ENCODE measurements at regions not wholly inside any gene's neighbourhood (a gene's known extent, or its start where the extent isn't known, plus 50 kb on each side); places are given as distances from the start of the nearest gene placed in this dataset.

GRCh38 chr20:4569865-4570264, 116.4 kb upstream of the PRNP start:
- TF ChIP-seq, protein P1, sequence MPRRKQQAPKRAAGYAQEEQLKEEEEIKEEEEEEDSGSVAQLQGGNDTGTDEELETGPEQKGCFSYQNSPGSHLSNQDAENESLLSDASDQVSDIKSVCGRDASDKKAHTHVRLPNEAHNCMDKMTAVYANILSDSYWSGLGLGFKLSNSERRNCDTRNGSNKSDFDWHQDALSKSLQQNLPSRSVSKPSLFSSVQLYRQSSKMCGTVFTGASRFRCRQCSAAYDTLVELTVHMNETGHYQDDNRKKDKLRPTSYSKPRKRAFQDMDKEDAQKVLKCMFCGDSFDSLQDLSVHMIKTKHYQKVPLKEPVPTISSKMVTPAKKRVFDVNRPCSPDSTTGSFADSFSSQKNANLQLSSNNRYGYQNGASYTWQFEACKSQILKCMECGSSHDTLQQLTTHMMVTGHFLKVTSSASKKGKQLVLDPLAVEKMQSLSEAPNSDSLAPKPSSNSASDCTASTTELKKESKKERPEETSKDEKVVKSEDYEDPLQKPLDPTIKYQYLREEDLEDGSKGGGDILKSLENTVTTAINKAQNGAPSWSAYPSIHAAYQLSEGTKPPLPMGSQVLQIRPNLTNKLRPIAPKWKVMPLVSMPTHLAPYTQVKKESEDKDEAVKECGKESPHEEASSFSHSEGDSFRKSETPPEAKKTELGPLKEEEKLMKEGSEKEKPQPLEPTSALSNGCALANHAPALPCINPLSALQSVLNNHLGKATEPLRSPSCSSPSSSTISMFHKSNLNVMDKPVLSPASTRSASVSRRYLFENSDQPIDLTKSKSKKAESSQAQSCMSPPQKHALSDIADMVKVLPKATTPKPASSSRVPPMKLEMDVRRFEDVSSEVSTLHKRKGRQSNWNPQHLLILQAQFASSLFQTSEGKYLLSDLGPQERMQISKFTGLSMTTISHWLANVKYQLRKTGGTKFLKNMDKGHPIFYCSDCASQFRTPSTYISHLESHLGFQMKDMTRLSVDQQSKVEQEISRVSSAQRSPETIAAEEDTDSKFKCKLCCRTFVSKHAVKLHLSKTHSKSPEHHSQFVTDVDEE (CRISPR knock-in tag; IDR thresholded peaks at IDR 0.05): no peak
- no peak for TF ChIP-seq OSR1 (CRISPR knock-in tag; IDR thresholded peaks at IDR 0.05)
- no peak for TF ChIP-seq TCF4 (CRISPR knock-in tag; IDR thresholded peaks at IDR 0.05; ENCODE audit: borderline replicate concordance)
- ATAC-seq: no peak

GRCh38 chr20:4569092-4569491, 117.2 kb upstream of the PRNP start:
- ATAC-seq: no peak
- TF ChIP-seq SNAI2 (CRISPR knock-in tag; IDR thresholded peaks at IDR 0.05): no peak
- TF ChIP-seq ISL1 (CRISPR knock-in tag; IDR thresholded peaks at IDR 0.05): no peak
- no peak for TF ChIP-seq ZNF8 (CRISPR knock-in tag; IDR thresholded peaks at IDR 0.05)
- no peak for TF ChIP-seq PPARA (CRISPR knock-in tag; IDR thresholded peaks at IDR 0.05; ENCODE audit: borderline replicate concordance)
- no peak for TF ChIP-seq ZNF565 (CRISPR knock-in tag; conservative IDR thresholded peaks at IDR 0.05; ENCODE audit: low read depth)
- no peak for TF ChIP-seq ARNTL (CRISPR knock-in tag; IDR thresholded peaks at IDR 0.05; ENCODE audit: borderline replicate concordance, low read depth)

- ATAC-seq: no peak
- no peak for TF ChIP-seq CSRNP3 (CRISPR knock-in tag; IDR thresholded peaks at IDR 0.05)
- TF ChIP-seq GLIS3 (CRISPR knock-in tag; IDR thresholded peaks at IDR 0.05): no peak
- TF ChIP-seq BACH2 (CRISPR knock-in tag; IDR thresholded peaks at IDR 0.05; ENCODE audit: borderline replicate concordance): no peak
- TF ChIP-seq CSDC2 (CRISPR knock-in tag; IDR thresholded peaks at IDR 0.05): no peak
- TF ChIP-seq TCF4 (CRISPR knock-in tag; IDR thresholded peaks at IDR 0.05; ENCODE audit: borderline replicate concordance): no peak
- no peak for TF ChIP-seq ESRRG (CRISPR knock-in tag; IDR thresholded peaks at IDR 0.05)
- no peak for TF ChIP-seq OSR1 (CRISPR knock-in tag; IDR thresholded peaks at IDR 0.05)
- TF ChIP-seq ZNF565 (CRISPR knock-in tag; conservative IDR thresholded peaks at IDR 0.05; ENCODE audit: low read depth): no peak
- TF ChIP-seq ZNF70 (CRISPR knock-in tag; IDR thresholded peaks at IDR 0.05): no peak
- no peak for TF ChIP-seq TOX (CRISPR knock-in tag; IDR thresholded peaks at IDR 0.05; ENCODE audit: borderline replicate concordance)
- TF ChIP-seq ISL1 (CRISPR knock-in tag; IDR thresholded peaks at IDR 0.05): no peak
- TF ChIP-seq, protein P2, sequence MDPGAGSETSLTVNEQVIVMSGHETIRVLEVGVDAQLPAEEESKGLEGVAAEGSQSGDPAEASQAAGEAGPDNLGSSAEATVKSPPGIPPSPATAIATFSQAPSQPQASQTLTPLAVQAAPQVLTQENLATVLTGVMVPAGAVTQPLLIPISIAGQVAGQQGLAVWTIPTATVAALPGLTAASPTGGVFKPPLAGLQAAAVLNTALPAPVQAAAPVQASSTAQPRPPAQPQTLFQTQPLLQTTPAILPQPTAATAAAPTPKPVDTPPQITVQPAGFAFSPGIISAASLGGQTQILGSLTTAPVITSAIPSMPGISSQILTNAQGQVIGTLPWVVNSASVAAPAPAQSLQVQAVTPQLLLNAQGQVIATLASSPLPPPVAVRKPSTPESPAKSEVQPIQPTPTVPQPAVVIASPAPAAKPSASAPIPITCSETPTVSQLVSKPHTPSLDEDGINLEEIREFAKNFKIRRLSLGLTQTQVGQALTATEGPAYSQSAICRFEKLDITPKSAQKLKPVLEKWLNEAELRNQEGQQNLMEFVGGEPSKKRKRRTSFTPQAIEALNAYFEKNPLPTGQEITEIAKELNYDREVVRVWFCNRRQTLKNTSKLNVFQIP (CRISPR knock-in tag; IDR thresholded peaks at IDR 0.05; ENCODE audit: borderline replicate concordance, low read depth): no peak
- no peak for TF ChIP-seq ZNF8 (CRISPR knock-in tag; IDR thresholded peaks at IDR 0.05)
- TF ChIP-seq, protein P1 (CRISPR knock-in tag; IDR thresholded peaks at IDR 0.05): no peak
- no peak for TF ChIP-seq PATZ1 (CRISPR knock-in tag; IDR thresholded peaks at IDR 0.05; ENCODE audit: borderline replicate concordance)
- TF ChIP-seq ARNTL (CRISPR knock-in tag; IDR thresholded peaks at IDR 0.05; ENCODE audit: borderline replicate concordance, low read depth): no peak
- TF ChIP-seq RARB (CRISPR knock-in tag; IDR thresholded peaks at IDR 0.05): no peak
These were observed 117.8 kb upstream of the PRNP start for GRCh38 chr20:4568361-4568959.
